Endothelial cell of umbilical vein (primary cell): ENCODE measurements at regions not wholly inside any gene's neighbourhood (a gene's known extent, or its start where the extent isn't known, plus 50 kb on each side); places are given as distances from the start of the nearest gene placed in this dataset.

Experiments used
- BruUV-seq: library from RNA; stranded (reverse); fragments of 400-500 nt; replicated peaks from 2 replicates; lab custom pipeline; 2021; lab: Mats Ljungman, UMichigan
- CTCF ChIA-PET: fragments of 300-600, 350-600 bp; sonication (Branson Sonifier 250); formaldehyde crosslinking; loops from one replicate; lab custom pipeline; 2021; ENCODE audit warnings: antibody characterized with exemption, inconsistent platforms; lab: Charles Lee
- POLR2A ChIA-PET: fragments of 300-600, 350-600 bp; sonication (Branson Sonifier 250); formaldehyde crosslinking; loops from one replicate; lab custom pipeline; 2021; ENCODE audit warnings: antibody characterized with exemption, inconsistent platforms; lab: Charles Lee
- DNase-seq: peaks from one replicate; pipeline ENCODE4 v3.0.0-alpha.2; 2011; ENCODE audit warnings: low read depth, low spot score
- FAIRE-seq: peaks from 2 replicates; lab custom pipeline; 2011; peaks lifted over from hg19 to GRCh38; lab: Jason Lieb, UNC
- H2AFZ ChIP-seq: 2 replicates; pipeline ENCODE4 v1.6.0; 2012; ENCODE audit warnings: low read depth, low read length, control low read depth, inconsistent platforms
- H3K27ac ChIP-seq: 2 replicates; pipeline ENCODE4 v1.5.1; 2011; ENCODE audit warnings: low read depth, mild to moderate bottlenecking, control low read depth, low read length, moderate library complexity; ENCODE audit not compliant: insufficient read depth
- H3K27me3 ChIP-seq, 2 experiments: 2 replicates each; pipeline versions ENCODE4 v1.6.0 to v1.6.1; 2011; ENCODE audit warnings: low read length in 2 of 2, mixed read lengths in 1 of 2; ENCODE audit not compliant: control insufficient read depth in 2 of 2, insufficient read depth in 2 of 2
- H3K36me3 ChIP-seq, 2 experiments: 2 replicates in 1 of 2; 3 replicates in 1 of 2; pipeline ENCODE4 v1.5.1; 2011; ENCODE audit warnings: low read length in 2 of 2, mild to moderate bottlenecking in 1 of 2, moderate library complexity in 1 of 2; ENCODE audit not compliant: control insufficient read depth in 2 of 2, insufficient read depth in 2 of 2; ENCODE audit errors: extremely low read depth in 1 of 2
- H3K4me1 ChIP-seq: 3 replicates; pipeline ENCODE4 v1.5.1; 2011; ENCODE audit warnings: mild to moderate bottlenecking, low read length; ENCODE audit not compliant: control insufficient read depth, insufficient read depth; ENCODE audit errors: extremely low read depth
- H3K4me2 ChIP-seq: 2 replicates; pipeline ENCODE4 v1.6.1; 2011; ENCODE audit warnings: low read length, control low read depth, mixed read lengths; ENCODE audit not compliant: insufficient read depth
- H3K4me3 ChIP-seq, 3 experiments: fragments of 200-600 bp in 1 of 3; sonication (generic), shearing (Covaris generic) in 1 of 3; replicated peaks in 1 of 3; 2 replicates each; pipeline ENCODE4 v1.5.1; 2011 to 2016; ENCODE audit warnings: control low read depth in 3 of 3, low read length in 3 of 3, mild to moderate bottlenecking in 2 of 3, inconsistent platforms in 1 of 3, low read depth in 1 of 3, moderate library complexity in 1 of 3; ENCODE audit not compliant: insufficient read depth in 1 of 3
- H3K79me2 ChIP-seq: 2 replicates; pipeline ENCODE4 v1.6.0; 2012; ENCODE audit warnings: low read length, inconsistent platforms; ENCODE audit not compliant: control insufficient read depth, insufficient read depth
- H3K9ac ChIP-seq: replicated peaks from 2 replicates; pipeline ENCODE3; 2011; ENCODE audit warnings: low read length, control low read depth; ENCODE audit not compliant: insufficient read depth; ENCODE audit errors: extremely low read depth
- H3K9me1 ChIP-seq: replicated peaks from 3 replicates; pipeline ENCODE4 v1.6.0; 2011; ENCODE audit warnings: mild to moderate bottlenecking, low read length; ENCODE audit not compliant: control insufficient read depth, insufficient read depth; ENCODE audit errors: extremely low read depth
- H3K9me3 ChIP-seq: replicated peaks from 2 replicates; pipeline ENCODE4 v1.5.1; 2012; ENCODE audit warnings: low read length, inconsistent platforms; ENCODE audit not compliant: control insufficient read depth, insufficient read depth
- H4K20me1 ChIP-seq: replicated peaks from 2 replicates; pipeline ENCODE3; 2011; ENCODE audit warnings: mild to moderate bottlenecking, low read length; ENCODE audit not compliant: control insufficient read depth, insufficient read depth; ENCODE audit errors: extremely low read depth
- EZH2 ChIP-seq: IDR thresholded peaks from 2 replicates; pipeline ENCODE4 v1.6.1; 2012; ENCODE audit warnings: borderline replicate concordance, low read depth, mild to moderate bottlenecking, moderate library complexity, low read length, inconsistent platforms; ENCODE audit not compliant: severe bottlenecking
- FOS ChIP-seq: IDR thresholded peaks from 2 replicates; pipeline ENCODE4 v1.6.1; 2011; ENCODE audit warnings: mild to moderate bottlenecking, low read length, moderate library complexity, borderline replicate concordance; ENCODE audit not compliant: insufficient read depth
- GATA2 ChIP-seq: IDR thresholded peaks from 2 replicates; pipeline ENCODE4 v1.7.0; 2011; ENCODE audit warnings: low read depth, mild to moderate bottlenecking, moderate library complexity, mixed read lengths, low read length; ENCODE audit not compliant: insufficient read length, insufficient read depth
- JUN ChIP-seq: IDR thresholded peaks from 2 replicates; pipeline ENCODE4 v1.6.1; 2011; ENCODE audit warnings: borderline replicate concordance, low read depth; ENCODE audit not compliant: insufficient read length, insufficient read depth
- MYC ChIP-seq: IDR thresholded peaks from one replicate; pipeline ENCODE4 v1.6.1; 2011; ENCODE audit warnings: mild to moderate bottlenecking, low read depth, low read length
- POLR2A ChIP-seq: IDR thresholded peaks from 2 replicates; pipeline ENCODE4 v1.6.1; 2012; ENCODE audit warnings: low read depth, mild to moderate bottlenecking, control low read depth, low read length
- POLR2AphosphoS5 ChIP-seq: IDR thresholded peaks from 2 replicates; pipeline ENCODE4 v1.6.1; 2012; ENCODE audit warnings: low read depth, mild to moderate bottlenecking, control low read depth, low read length, moderate library complexity; ENCODE audit not compliant: insufficient read depth
- dilution Hi-C: fragments of 300-500 bp; cut with MboI; formaldehyde crosslinking; loops from one replicate; pipeline ENCODE4 v1.15.0; 2019; ENCODE audit warnings: low sequenced_read_pairs; ENCODE audit not compliant: extremely low pct_ligation_motif_present
- intact Hi-C: fragments of 100-400 bp; cut with micrococcal nuclease; formaldehyde crosslinking; loops from one replicate; pipeline ENCODE4 v1.10.0; 2022
- TF ChIP-seq, protein P1 (sequence below), 2 donors: IDR thresholded peaks; 1 replicate in 1 of 2; 2 replicates in 1 of 2; pipeline ENCODE4 v1.5.1; 2011; ENCODE audit warnings: low read length in 2 of 2, mild to moderate bottlenecking in 2 of 2, moderate library complexity in 2 of 2, control low read depth in 1 of 2, inconsistent platforms in 1 of 2, low read depth in 1 of 2; ENCODE audit not compliant: insufficient read depth in 1 of 2; ENCODE audit errors: extremely low read depth in 1 of 2
- TF ChIP-seq, protein P2 (sequence below): IDR thresholded peaks from 2 replicates; pipeline ENCODE4 v1.6.1; 2011; ENCODE audit not compliant: insufficient read depth, insufficient read length

DNA sequence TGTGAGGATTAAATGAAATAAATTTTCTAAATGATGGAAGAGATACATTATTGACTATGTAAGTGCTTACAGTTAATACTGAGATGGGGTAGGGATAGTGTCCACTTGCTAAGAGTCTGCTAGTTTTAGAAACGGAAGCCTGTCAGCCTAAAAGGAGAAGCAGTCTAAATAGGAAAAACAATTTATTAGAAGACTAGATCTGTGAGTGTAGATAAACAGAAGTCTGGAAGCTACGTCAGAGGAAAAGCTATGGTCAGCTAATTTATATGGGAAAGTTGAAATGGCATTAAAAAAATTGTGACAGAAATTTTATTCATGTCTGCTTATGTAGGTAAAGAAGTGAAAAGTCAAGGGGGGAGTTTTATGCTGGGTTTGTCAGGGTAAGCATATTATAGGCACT is 1338.4 kb upstream of the CHAC2 start:
- CTCF ChIA-PET = no interaction called here
- H4K20me1 ChIP-seq = no peaks in the 10 kb centered on the region
- no peak overlapping the region for H3K27ac ChIP-seq
- no peak overlapping the region for H3K9ac ChIP-seq
- H3K4me3 ChIP-seq = no peak overlapping the region
- POLR2A ChIA-PET = no interaction called here
- no peaks in the 10 kb centered on the region for H3K9me1 ChIP-seq
- BruUV-seq = no TSS peak
- no peak for DNase-seq
- no peaks in the 10 kb centered on the region for H3K27me3 ChIP-seq
- no peaks in the 10 kb centered on the region for H3K4me1 ChIP-seq
- dilution Hi-C loops (no loop called here), intact Hi-C loops (no loop called here)
- no peaks in the 10 kb centered on the region for H3K36me3 ChIP-seq
- H3K79me2 ChIP-seq = no peaks in the 10 kb centered on the region
- no peak for TF ChIP-seq MYC
- no peak for TF ChIP-seq POLR2AphosphoS5
- TF ChIP-seq EZH2 = no peak
- TF ChIP-seq, protein P1, sequence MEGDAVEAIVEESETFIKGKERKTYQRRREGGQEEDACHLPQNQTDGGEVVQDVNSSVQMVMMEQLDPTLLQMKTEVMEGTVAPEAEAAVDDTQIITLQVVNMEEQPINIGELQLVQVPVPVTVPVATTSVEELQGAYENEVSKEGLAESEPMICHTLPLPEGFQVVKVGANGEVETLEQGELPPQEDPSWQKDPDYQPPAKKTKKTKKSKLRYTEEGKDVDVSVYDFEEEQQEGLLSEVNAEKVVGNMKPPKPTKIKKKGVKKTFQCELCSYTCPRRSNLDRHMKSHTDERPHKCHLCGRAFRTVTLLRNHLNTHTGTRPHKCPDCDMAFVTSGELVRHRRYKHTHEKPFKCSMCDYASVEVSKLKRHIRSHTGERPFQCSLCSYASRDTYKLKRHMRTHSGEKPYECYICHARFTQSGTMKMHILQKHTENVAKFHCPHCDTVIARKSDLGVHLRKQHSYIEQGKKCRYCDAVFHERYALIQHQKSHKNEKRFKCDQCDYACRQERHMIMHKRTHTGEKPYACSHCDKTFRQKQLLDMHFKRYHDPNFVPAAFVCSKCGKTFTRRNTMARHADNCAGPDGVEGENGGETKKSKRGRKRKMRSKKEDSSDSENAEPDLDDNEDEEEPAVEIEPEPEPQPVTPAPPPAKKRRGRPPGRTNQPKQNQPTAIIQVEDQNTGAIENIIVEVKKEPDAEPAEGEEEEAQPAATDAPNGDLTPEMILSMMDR (IDR thresholded peaks at IDR 0.05; ENCODE audit: extremely low read depth in 1 of 2, insufficient read depth in 1 of 2, low read depth in 1 of 2, low read length in 2 of 2) = no peak
- TF ChIP-seq FOS = no peak
- TF ChIP-seq, protein P2, sequence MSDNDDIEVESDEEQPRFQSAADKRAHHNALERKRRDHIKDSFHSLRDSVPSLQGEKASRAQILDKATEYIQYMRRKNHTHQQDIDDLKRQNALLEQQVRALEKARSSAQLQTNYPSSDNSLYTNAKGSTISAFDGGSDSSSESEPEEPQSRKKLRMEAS = no peak
- no peak for TF ChIP-seq POLR2A
- TF ChIP-seq JUN = no peak
- TF ChIP-seq GATA2 = no peak
- H2AFZ ChIP-seq = no peak overlapping the region
- H3K9me3 ChIP-seq = no peaks in the 10 kb centered on the region
- H3K4me2 ChIP-seq = no peak overlapping the region
- no peak for FAIRE-seq
